ENCODE measurements at regions not wholly inside any gene's neighbourhood (a gene's known extent, or its start where the extent isn't known, plus 50 kb on each side); places are given as distances from the start of the nearest gene placed in this dataset.

DNA sequence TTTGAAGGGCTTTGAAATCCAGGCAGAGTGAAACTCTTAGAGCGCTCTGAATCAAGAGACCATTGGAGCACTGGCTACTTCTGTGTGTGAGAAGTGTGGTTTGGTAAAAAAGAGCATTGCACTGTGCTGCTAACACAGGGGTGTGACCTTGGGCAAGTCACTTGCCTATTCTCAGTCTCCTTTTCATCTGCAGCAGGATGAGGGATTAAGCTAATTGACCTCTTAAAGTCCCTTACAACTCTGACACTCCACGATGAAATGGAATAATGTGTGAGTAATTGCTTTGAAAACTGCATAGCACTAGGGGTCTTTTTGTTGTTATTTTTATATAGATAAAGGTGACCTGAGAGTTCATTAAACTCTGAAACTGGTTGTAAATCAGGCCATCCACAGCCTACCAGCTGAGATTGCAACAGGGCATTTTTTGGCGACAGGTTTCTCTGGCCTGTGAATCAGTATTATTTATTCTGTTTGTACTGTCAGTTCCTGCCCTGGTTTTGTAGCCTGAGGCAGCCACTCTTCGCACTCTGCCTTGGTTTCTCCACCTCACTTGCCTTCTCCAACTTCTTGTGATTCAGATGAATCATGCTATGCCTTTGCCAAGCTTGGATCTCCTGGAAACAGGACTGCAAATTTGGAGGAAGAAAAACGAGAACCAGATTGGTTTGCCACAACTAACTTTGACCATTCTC, 159.9 kb upstream of the PARP11 start:
- Mint-ChIP-seq H3K4me3 (ENCODE audit: unreplicated experiment) (no peak overlapping the region), H3K27me3 (ENCODE audit: unreplicated experiment) (peaks cover 11% of the 10 kb centered on the region), H3K4me1 (ENCODE audit: low read depth, unreplicated experiment) (peaks cover 38% of the 10 kb centered on the region), H3K27ac (ENCODE audit: unreplicated experiment) (no peak overlapping the region), H3K36me3 (ENCODE audit: unreplicated experiment) (no peaks in the 10 kb centered on the region), H3K9me3 (ENCODE audit: unreplicated experiment) (peaks cover 15% of the 10 kb centered on the region)
- TF ChIP-seq CTCF (IDR thresholded peaks at IDR 0.05; ENCODE audit: partially characterized antibody, unreplicated experiment) = no peak
- DNase-seq = no peak

- TF ChIP-seq CTCF (IDR thresholded peaks at IDR 0.05; ENCODE audit: partially characterized antibody, unreplicated experiment) = no peak
- Mint-ChIP-seq H3K4me3 (ENCODE audit: unreplicated experiment) (peak overlapping the region; percentile 72), H3K9me3 (ENCODE audit: unreplicated experiment) (peaks cover 11% of the 10 kb centered on the region), H3K27me3 (ENCODE audit: unreplicated experiment) (peaks cover 7% of the 10 kb centered on the region), H3K27ac (ENCODE audit: unreplicated experiment) (no peak overlapping the region), H3K4me1 (ENCODE audit: low read depth, unreplicated experiment) (peaks cover 28% of the 10 kb centered on the region), H3K36me3 (ENCODE audit: unreplicated experiment) (no peaks in the 10 kb centered on the region)
- DNase-seq = no peak
Observed at GRCh38 chr12:4031703-4032291, 158.6 kb upstream of the PARP11 start.

DNA sequence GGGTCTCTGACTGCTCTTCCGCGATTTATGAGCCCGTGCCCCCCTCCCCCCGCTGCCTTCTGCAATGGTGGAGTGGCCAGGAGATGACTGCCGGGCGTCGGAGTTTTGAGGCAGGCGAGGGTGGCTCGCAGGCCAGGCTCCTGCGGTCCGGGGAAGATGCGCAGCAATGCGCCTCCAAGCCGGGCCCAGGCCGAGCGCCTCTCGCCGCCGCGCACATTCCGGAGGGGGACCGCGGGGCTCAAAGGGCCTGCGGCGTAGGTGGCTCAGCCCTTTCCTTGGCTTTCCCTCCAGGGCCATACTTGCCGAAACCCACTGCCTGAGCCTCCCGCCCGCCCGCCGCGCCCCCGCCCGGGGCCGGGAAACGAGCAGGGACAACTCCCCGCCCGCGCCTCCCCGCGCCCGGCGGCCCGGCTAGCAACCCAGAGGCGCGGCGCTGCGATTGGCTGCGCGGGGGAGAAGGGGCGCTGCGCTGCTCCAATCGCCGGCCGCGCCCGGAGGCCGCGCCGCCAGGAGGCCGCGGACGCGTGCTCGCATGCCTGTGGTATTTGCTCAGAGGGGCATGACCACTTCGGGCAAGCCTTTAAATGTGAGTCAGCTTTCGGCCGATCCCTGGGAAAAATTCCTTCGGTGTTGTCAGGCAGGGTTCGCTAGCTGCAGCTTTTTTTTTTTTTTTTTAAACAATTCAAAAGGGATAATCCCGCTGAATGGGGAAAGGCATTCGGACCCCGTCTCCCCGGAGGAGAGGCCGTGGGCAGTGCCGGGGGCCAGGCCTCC, 157.9 kb upstream of the PARP11 start:
- Mint-ChIP-seq H3K4me1 (ENCODE audit: low read depth, unreplicated experiment) (peaks cover 25% of the 10 kb centered on the region), H3K9me3 (ENCODE audit: unreplicated experiment) (peaks cover 11% of the 10 kb centered on the region), H3K4me3 (ENCODE audit: unreplicated experiment) (peak overlapping the region; percentile 64), H3K27me3 (ENCODE audit: unreplicated experiment) (peaks cover 6% of the 10 kb centered on the region), H3K27ac (ENCODE audit: unreplicated experiment) (no peak overlapping the region), H3K36me3 (ENCODE audit: unreplicated experiment) (no peaks in the 10 kb centered on the region)
- peak; percentile 21 for TF ChIP-seq CTCF (IDR thresholded peaks at IDR 0.05; ENCODE audit: partially characterized antibody, unreplicated experiment)
- DNase-seq = peak; percentile 80

GRCh38 chr12:4027412-4027811, 154.2 kb upstream of the PARP11 start:
- H3K4me1 Mint-ChIP-seq (ENCODE audit: low read depth, unreplicated experiment) = peaks cover 16% of the 10 kb centered on the region
- peaks cover 6% of the 10 kb centered on the region for H3K9me3 Mint-ChIP-seq (ENCODE audit: unreplicated experiment)

More at GRCh38 chr12:4027412-4027811, 154.2 kb upstream of the PARP11 start:
- peaks cover 13% of the 10 kb centered on the region for H3K27me3 Mint-ChIP-seq (ENCODE audit: unreplicated experiment)
- no peak for TF ChIP-seq CTCF (IDR thresholded peaks at IDR 0.05; ENCODE audit: partially characterized antibody, unreplicated experiment)
- no peak for DNase-seq
- H3K27ac Mint-ChIP-seq (ENCODE audit: unreplicated experiment) = no peak overlapping the region
- no peak overlapping the region for H3K4me3 Mint-ChIP-seq (ENCODE audit: unreplicated experiment)
- peaks cover 5% of the 10 kb centered on the region for H3K36me3 Mint-ChIP-seq (ENCODE audit: unreplicated experiment)
